NCI-H748 treated with DMSO at 0.1 percent for 48 hours (cell line): ENCODE measurements at regions not wholly inside any gene's neighbourhood (a gene's known extent, or its start where the extent isn't known, plus 50 kb on each side); places are given as distances from the start of the nearest gene placed in this dataset.
"Not testable (repeated sequence)": the region's sequence is repeated elsewhere in the genome, so short reads cannot be mapped to it uniquely, and the experiment has no call there.

Source experiments
- DNase-seq: peaks from one replicate; lab custom pipeline; 2025; lab: John Stamatoyannopoulos, UW

GRCh38 chr5:51802551-51803184 is 419.4 kb downstream of the ISL1 start:
- no peak for DNase-seq

GRCh38 chr5:51806677-51807076 is 423.4 kb downstream of the ISL1 start:
- no peak for DNase-seq

DNA sequence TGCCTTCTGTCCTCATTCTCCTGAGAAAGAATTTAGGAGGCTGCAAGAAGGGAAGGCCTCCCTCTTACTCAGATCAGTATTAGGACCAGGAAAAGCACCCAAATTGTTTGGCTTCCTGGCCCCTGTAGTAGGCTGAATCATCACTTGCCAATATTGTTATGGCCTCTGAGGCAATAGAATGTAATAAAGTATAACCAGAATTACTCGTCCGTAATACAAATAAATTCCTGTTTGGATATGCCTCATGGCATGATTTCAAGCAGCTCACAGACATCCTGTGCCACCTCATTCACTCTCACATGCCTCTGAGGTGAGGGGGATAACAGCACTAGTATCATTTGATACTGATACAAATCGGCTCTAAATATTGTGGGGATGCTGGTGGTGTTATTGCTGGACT is 427.3 kb downstream of the ISL1 start:
- no peak for DNase-seq

DNA sequence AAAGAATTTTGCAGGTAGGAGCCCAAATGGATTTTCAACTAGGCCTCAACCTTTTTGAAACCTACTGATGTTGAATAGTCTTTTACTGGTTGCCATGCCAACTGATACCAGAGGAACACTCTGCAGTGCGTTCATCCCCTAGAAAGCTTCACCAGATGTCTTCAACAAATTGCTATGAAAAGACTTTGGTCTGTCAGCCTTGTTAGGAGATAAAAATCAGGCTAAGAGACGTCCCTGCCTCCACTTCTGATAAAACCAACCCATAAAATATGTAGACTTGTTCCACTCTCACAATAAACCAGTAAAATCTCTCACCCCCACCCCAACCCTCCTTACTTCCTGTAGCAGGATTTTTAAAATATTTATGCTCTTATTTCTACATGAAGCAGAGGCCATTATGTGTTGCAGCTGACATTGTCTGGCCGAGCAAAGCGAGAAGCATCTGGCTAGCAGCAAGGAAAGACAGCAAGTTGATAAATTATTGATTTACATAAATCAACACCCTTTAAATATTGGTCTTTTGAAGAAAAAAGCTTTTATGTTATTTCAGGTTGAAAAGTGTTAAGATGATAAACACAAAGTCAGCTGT is 428.7 kb downstream of the ISL1 start:
- DNase-seq, result no peak

- not testable (repeated sequence) for DNase-seq
Observed at GRCh38 chr5:51814817-51815216, 431.6 kb downstream of the ISL1 start.

DNA sequence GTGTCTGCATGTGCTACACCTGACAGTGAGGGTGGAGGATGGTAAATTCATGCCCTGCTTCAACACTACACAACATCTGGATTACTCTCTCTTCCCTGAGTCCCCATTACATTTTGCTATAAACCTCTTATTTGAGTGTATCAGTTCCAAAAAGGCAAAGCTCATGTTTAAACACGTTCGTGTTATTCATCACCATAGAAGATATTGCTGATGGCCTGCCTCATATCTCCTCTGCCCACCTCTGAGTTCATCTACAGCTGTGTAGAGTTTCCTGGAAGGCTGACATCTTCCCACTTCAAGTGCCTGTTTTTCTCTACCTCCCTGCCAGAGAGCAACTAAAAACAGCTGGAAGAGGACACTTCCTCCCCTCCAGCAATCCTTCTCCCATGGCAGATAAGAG is 433.2 kb downstream of the ISL1 start:
- DNase-seq, result no peak

- no peak for DNase-seq
Observed at GRCh38 chr5:51821697-51822096, 438.4 kb downstream of the ISL1 start.

DNA sequence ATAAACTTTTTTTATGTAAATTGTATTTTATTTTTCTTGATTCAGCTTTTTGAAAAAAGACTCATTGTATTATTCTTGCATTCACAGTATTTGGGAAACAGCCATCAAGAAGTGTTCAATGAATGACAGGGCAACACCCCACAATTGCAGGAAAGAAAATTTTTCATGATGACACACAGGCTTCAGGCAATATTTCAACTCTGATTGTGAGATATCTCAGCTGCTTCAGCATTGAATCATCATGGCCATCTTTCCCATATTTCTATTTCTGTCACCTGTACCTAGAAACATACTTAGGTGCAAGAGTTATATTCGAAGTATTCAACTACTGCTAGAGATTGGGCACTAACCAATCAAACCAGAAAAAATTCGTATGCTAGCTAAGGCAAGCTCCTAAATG is 446.0 kb downstream of the ISL1 start:
- no peak for DNase-seq

DNA sequence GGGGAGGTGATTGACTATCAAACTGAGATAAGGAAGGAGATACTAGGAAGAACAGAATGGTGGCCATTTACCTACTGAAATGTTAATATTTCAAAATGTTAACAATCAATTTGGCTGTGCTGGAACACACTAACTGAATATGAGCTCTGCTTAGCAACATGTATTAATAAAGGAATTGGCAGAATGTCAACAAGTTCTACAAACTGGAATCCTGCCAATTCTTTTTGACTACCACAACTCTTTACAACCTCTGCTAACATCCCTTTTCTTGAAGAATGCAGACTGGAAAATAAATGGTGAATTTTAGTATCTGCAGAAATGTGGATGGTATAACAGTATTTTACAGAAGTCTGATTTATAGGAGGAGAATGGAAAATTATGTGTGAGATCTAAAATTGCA is 446.4 kb downstream of the ISL1 start:
- DNase-seq, result no peak

DNA sequence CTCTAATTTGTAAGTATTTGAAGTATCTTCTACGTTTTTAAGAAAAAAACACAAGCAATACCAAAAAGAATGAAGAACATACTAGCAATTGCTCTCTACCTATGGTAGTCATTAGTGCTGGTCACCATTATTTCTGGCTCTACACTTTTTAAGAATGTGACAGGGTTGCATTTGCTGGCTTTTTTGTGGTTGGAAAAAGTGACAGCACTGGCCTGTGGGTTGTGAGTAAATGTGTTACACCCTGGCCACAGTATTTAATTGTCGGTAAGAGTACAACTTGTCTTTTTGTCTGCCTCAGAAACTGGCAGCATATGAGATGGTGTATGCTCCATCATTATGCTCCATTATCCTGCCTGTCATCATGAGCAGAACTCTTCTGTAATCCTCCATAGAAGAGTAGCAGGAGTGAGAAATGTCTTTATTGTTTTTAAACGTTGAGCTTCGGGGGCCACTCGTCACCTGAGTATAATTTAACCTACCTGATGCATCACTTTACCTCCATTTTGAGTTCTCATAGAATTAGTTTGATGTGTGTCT is 449.8 kb downstream of the ISL1 start:
- DNase-seq, result no peak

- no peak for DNase-seq
Observed at GRCh38 chr5:51838459-51838858, 455.2 kb downstream of the ISL1 start.

GRCh38 chr5:51843893-51844292 is 460.6 kb downstream of the ISL1 start:
- DNase-seq, result no peak

DNA sequence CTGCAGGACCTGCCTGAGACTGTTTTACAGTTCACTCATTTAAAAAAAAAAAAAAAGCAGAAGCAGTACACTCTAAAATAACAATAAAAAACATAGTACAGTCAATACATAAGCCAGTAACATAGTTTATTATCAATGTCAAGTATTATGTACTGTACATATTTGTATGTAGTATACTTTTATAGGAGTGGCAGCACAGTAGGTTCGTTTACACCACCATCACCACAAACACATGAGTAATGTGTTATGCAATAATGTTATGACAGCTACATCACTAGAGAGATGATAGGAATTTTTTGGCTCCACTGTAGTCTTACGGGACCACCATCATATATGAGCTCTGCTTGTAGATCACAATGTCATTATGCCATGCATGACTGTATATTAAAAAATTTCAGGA is 462.8 kb downstream of the ISL1 start:
- no peak for DNase-seq

- no peak for DNase-seq
Observed at GRCh38 chr5:51859624-51860023, 476.4 kb downstream of the ISL1 start.

DNA sequence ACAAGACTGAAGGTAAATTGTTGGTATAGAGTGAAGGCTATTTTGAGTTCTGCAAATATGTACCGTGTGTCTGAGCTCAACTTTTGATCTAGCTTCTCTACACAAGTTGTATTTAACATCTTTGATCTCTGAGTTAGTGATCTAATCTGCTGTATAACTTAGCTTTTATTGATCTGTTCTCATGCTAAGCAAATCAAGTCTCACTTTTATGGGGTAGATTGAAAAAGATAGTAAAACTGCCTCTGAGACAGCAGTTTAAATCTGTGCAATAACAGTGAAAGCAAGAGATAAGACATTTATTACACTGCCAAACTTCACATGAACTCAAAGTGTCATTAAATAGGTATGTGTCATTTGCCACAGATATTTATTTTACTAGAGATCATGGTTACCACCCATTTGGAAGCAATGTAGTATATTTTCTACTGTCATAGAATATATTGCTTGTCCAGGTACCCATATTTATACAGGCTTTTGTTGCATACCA is 477.3 kb downstream of the ISL1 start:
- DNase-seq, result no peak

GRCh38 chr5:51872144-51872543 is 488.9 kb downstream of the ISL1 start:
- no peak for DNase-seq

DNA sequence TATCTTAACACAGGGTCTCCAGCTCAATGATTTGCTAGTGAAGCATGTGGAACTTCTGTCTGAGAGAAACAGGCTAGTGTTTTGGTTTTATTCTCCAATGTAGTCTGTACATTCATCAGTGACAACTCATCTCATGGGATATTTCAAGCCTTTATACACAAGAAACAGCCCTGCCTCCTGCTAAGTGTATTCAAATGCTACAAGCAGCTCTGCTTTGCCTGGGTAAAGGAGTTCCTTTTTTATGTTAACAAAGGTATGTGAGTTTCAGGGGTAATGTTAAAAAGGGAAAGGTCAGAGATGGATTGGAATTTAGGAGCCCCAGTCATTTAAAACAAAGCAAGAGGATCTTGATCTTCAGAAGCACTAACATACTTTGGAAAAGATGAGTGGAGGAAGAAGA is 498.7 kb downstream of the ISL1 start:
- DNase-seq, result no peak

- DNase-seq, result no peak
Observed at GRCh38 chr5:51882647-51883046, 499.4 kb downstream of the ISL1 start.

- no peak for DNase-seq
Observed at GRCh38 chr5:51889703-51890102, 506.5 kb downstream of the ISL1 start.

DNA sequence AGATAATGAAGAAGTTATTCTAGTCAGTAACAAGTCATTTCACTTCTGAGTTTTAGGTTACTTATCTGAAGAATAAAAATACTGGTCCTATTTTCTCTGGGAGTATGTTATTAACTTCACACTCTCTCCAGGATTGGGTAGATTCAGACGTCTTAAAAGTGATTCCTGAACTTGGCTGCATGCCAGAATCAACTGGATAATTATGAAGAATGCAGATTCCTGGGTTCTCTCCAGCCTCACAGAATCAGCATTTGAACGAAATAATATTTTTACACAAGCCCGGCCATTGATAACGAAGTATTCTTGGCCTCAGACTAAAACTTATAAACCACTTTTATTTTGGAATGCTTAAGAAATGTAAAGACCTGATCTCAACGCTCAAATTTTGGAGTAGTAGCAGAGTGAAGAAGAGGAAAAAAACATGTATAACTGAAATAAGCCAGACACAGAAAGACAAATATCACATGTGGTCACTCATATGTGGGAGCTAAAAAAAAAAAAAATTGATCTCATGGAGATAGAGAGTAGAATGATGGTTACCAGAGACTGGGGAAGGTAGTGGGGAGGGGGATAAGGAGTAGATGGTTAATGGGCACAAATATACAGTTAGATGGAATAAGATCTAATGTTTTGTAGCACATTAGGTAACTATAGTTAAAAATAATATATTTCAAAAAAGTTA is 507.3 kb downstream of the ISL1 start:
- no peak for DNase-seq

- DNase-seq, result no peak
Observed at GRCh38 chr5:51892680-51893079, 509.4 kb downstream of the ISL1 start.

GRCh38 chr5:51895834-51896233 is 512.6 kb downstream of the ISL1 start:
- no peak for DNase-seq

DNA sequence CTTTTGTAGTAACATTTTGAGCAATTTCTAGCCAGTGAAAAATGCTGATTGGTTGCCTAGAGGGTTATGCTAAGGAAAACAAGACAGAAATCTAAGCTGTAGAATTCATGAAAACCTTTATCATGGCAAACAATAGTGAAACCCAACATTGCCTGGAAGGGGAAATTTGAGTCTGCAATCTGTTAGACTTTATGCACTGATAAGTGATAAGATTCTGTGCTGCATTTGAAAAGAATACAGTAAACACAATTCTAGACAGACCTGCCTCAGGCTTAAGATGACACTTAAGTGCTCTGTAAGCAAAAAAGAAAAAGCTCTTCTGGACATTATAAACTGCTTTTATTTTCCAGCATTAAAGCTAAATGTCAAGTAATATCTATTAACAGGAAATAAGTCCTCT is 519.3 kb downstream of the ISL1 start:
- no peak for DNase-seq
